ENCODE measurements at regions not wholly inside any gene's neighbourhood (a gene's known extent, or its start where the extent isn't known, plus 50 kb on each side); places are given as distances from the start of the nearest gene placed in this dataset.
A peak's percentile ranks its signal among the peaks of the same experiment; 100 is the strongest.

GRCh38 chr19:33878910-33879810, 82.5 kb downstream of the KCTD15 start:
- H3K9me3 ChIP-seq = no peaks in the 10 kb centered on the region
- peak overlapping the region; percentile 88 for H3K4me2 ChIP-seq
- H3K27ac ChIP-seq = peak overlapping the region; percentile 66
- H3K4me3 ChIP-seq = no peak overlapping the region
- H3K9ac ChIP-seq = peak overlapping the region; percentile 54; the same call in 1 of the 2 replicates
- peaks cover 38% of the 10 kb centered on the region for H3K4me1 ChIP-seq
- no peaks in the 10 kb centered on the region for H4K20me1 ChIP-seq
- no peak for TF ChIP-seq Cebpa-rat (IDR thresholded peaks at IDR 0.05)
- H3K27me3 ChIP-seq = no peaks in the 10 kb centered on the region
- H3K36me3 ChIP-seq = no peaks in the 10 kb centered on the region

DNA sequence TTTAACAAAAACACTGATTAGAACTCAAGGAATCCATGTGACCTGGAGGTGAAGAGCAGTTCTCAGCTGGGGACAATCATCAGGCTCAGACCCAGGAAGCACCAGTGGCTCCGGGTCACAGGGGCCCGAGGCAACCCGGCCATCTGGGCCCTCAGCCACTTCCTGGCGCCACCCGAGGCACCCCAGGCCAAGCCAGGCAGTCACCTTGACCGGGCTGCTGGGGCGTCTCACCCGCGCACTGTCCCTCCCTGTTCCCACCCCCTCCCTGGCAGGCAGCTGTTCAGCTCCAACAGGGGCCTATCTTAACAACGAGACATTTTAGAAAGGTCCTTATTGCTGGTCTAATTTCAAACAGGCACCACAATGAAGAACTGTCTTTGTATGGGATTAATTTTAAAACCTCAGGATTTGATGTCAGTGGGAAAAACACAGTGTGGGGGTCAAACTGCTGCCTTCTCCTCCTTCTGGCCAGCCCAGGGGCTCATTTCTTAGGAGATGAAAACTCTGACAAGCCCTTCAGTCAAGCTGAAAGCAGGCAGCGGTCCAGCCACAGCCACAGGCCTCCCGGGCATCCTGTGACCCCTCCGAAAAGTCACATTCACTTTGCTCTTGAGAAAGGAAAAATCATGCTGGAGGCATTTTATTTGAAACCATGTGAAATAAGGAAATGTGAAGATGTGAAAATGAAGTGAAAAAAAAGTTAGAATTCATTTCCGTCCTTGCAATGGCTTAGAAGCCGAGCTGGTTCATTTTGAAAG, 83.3 kb downstream of the KCTD15 start:
- no peak for TF ChIP-seq Cebpa-rat (IDR thresholded peaks at IDR 0.05)
- H3K4me3 ChIP-seq = no peak overlapping the region
- H3K9me3 ChIP-seq = no peaks in the 10 kb centered on the region
- peak overlapping the region; percentile 54; the same call in 1 of the 2 replicates for H3K9ac ChIP-seq
- H4K20me1 ChIP-seq = no peaks in the 10 kb centered on the region
- H3K27ac ChIP-seq = peak overlapping the region; percentile 66
- no peaks in the 10 kb centered on the region for H3K36me3 ChIP-seq
- no peaks in the 10 kb centered on the region for H3K27me3 ChIP-seq
- H3K4me1 ChIP-seq = peaks cover 47% of the 10 kb centered on the region
- peak overlapping the region; percentile 88 for H3K4me2 ChIP-seq

DNA sequence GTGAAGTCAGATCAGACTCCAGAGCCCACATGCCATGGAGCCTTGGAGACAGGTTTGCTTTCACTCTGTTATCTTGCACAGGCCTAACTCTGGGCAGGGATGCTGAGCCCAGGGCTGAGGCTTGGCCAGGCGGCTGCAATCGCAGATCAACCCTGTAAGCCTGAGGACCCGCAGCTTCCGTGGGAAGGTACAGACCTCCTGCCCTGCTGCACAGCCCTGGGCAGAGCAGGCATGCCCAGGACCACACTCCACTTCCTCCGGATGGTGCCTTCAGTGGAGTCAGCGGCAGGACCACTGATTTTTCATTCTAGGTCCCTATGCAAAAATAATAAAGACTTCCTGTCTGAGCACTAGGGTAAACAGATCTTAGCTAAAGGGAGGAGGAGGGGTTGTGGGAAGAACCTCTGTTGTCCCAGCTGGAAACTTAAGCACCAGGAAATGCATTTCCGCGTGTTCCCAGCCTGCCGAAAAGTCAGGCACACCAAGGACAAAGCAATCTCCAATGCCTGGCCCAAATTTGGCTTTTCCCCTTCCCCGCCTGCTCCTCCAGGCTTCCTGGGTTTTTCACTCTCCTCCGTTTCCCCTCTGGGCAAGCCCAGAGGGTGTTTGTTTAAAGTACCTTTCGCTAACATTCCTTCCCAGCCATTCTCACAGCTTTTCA, 87.3 kb downstream of the KCTD15 start:
- H3K9me3 ChIP-seq = no peaks in the 10 kb centered on the region
- peaks cover 42% of the 10 kb centered on the region for H3K4me1 ChIP-seq
- no peak overlapping the region for H3K9ac ChIP-seq
- no peak overlapping the region for H3K27ac ChIP-seq
- peak overlapping the region; percentile 64 for H3K4me2 ChIP-seq
- H4K20me1 ChIP-seq = no peaks in the 10 kb centered on the region
- no peaks in the 10 kb centered on the region for H3K27me3 ChIP-seq
- H3K36me3 ChIP-seq = no peaks in the 10 kb centered on the region
- H3K4me3 ChIP-seq = no peak overlapping the region
- TF ChIP-seq Cebpa-rat (IDR thresholded peaks at IDR 0.05) = no peak

DNA sequence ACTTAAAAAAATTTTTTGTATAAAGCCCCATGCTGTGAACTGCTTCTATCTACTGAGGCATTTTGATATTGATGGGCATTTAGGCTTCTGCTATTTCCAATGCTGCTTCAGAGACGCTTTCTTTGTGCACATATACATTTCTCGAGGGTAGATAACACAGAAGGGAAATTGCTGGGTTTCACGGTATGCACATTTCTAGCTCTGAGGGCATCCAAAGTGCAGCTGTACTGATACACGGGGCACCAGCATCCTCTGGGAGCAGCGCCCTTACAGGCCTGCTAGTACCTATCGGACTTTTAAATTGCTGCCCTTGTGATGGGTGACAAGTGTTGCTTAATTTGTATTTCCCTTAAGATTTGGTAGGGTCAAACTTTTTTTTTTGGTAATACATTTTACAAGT, 88.6 kb downstream of the KCTD15 start:
- Histone ChIP-seq H3K36me3 (no peaks in the 10 kb centered on the region), H3K4me2 (peak overlapping the region; percentile 64; the same call in 1 of the 2 replicates), H3K4me3 (no peak overlapping the region), H3K9me3 (no peaks in the 10 kb centered on the region), H3K9ac (no peak overlapping the region), H3K27me3 (no peaks in the 10 kb centered on the region), H3K27ac (no peak overlapping the region), H4K20me1 (no peaks in the 10 kb centered on the region), H3K4me1 (peaks cover 30% of the 10 kb centered on the region)
- TF ChIP-seq Cebpa-rat (IDR thresholded peaks at IDR 0.05) = no peak

- no peak overlapping the region for H3K4me2 ChIP-seq
- H3K9me3 ChIP-seq = no peaks in the 10 kb centered on the region
- H3K27ac ChIP-seq = no peak overlapping the region
- H3K27me3 ChIP-seq = no peaks in the 10 kb centered on the region
- no peak overlapping the region for H3K9ac ChIP-seq
- no peak overlapping the region for H3K4me3 ChIP-seq
- H4K20me1 ChIP-seq = no peaks in the 10 kb centered on the region
- no peaks in the 10 kb centered on the region for H3K36me3 ChIP-seq
- no peak for TF ChIP-seq Cebpa-rat (IDR thresholded peaks at IDR 0.05)
- H3K4me1 ChIP-seq = peaks cover 23% of the 10 kb centered on the region
These were observed 91.2 kb downstream of the KCTD15 start for GRCh38 chr19:33887891-33888290.

- no peak for TF ChIP-seq Cebpa-rat (IDR thresholded peaks at IDR 0.05)
- Histone ChIP-seq H3K4me1 (peaks cover 18% of the 10 kb centered on the region), H3K4me3 (no peak overlapping the region), H3K9ac (no peak overlapping the region), H3K36me3 (no peaks in the 10 kb centered on the region), H3K4me2 (no peak overlapping the region), H3K27ac (no peak overlapping the region), H4K20me1 (no peaks in the 10 kb centered on the region), H3K9me3 (no peaks in the 10 kb centered on the region), H3K27me3 (no peaks in the 10 kb centered on the region)
These were observed 92.0 kb downstream of the KCTD15 start for GRCh38 chr19:33888665-33889064.

DNA sequence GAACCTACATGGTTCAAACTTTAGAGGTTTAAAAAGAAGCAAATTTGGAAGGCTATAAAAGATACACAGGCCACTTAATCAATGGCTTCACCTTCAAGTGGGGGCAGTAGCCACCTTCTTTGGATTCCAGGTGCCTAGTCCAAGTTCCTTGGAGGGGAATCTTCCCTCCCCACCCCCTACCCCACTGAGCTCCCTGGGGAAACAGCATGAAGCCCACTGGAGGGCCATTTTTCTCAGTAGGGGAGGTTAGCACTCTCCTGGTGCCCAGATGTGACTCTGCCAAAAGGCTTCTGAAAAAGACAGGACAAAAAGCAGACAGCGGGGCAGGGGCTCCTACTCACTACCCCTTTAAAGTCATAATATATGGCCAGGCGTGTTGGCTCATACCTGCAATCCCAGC, 93.9 kb downstream of the KCTD15 start:
- no peak overlapping the region for H3K27ac ChIP-seq
- H3K27me3 ChIP-seq = no peaks in the 10 kb centered on the region
- H4K20me1 ChIP-seq = no peaks in the 10 kb centered on the region
- no peak overlapping the region for H3K9ac ChIP-seq
- no peak for TF ChIP-seq Cebpa-rat (IDR thresholded peaks at IDR 0.05)
- no peak overlapping the region for H3K4me3 ChIP-seq
- no peak overlapping the region for H3K4me2 ChIP-seq
- no peaks in the 10 kb centered on the region for H3K4me1 ChIP-seq
- H3K36me3 ChIP-seq = no peaks in the 10 kb centered on the region
- H3K9me3 ChIP-seq = no peaks in the 10 kb centered on the region

DNA sequence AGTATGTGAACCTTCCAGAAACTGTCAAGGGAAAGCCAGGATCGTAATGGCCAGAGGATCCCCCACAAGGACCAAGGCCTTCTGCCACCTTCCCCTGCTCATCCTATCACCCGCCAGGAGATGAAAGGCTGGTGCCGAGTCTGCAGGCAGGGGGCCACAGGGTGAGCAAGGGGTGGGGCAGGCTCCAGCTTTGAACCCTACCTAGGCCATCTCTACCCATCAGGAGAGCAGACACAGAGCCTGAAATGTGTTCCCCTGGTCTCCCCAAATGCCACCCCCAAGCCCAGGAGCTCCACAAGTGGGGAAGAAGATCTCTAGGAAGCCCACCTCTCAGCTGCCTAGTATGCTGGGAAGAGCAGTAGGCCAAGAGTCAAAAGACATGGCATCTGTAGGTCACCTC, 95.1 kb downstream of the KCTD15 start:
- H3K27ac ChIP-seq = no peak overlapping the region
- no peak overlapping the region for H3K4me3 ChIP-seq
- no peak overlapping the region for H3K9ac ChIP-seq
- no peaks in the 10 kb centered on the region for H3K9me3 ChIP-seq
- H3K4me1 ChIP-seq = no peaks in the 10 kb centered on the region
- no peaks in the 10 kb centered on the region for H3K36me3 ChIP-seq
- TF ChIP-seq Cebpa-rat (IDR thresholded peaks at IDR 0.05) = no peak
- no peaks in the 10 kb centered on the region for H3K27me3 ChIP-seq
- no peak overlapping the region for H3K4me2 ChIP-seq
- no peaks in the 10 kb centered on the region for H4K20me1 ChIP-seq

GRCh38 chr19:33894787-33895186, 98.1 kb downstream of the KCTD15 start:
- Histone ChIP-seq H3K27me3 (no peaks in the 10 kb centered on the region), H3K4me1 (no peaks in the 10 kb centered on the region), H3K9ac (no peak overlapping the region), H3K9me3 (peaks cover 22% of the 10 kb centered on the region), H3K27ac (no peak overlapping the region), H3K4me3 (no peak overlapping the region), H4K20me1 (no peaks in the 10 kb centered on the region), H3K36me3 (no peaks in the 10 kb centered on the region), H3K4me2 (no peak overlapping the region)
- no peak for TF ChIP-seq Cebpa-rat (IDR thresholded peaks at IDR 0.05)

All from BLaER1 (cell line).